Sigmoid colon (tissue), 6 donors: ENCODE measurements at regions not wholly inside any gene's neighbourhood (a gene's known extent, or its start where the extent isn't known, plus 50 kb on each side); places are given as distances from the start of the nearest gene placed in this dataset.
"Not testable (repeated sequence)": the region's sequence is repeated elsewhere in the genome, so short reads cannot be mapped to it uniquely, and the experiment has no call there.

Experiments
- DNase-seq: peaks from one replicate; pipeline ENCODE4 v3.0.0-alpha.2; 2019
- H3K27ac ChIP-seq, 4 donors: fragments of 200-600 bp; sonication (generic); one replicate each; pipeline ENCODE4 v1.5.1; 2016 to 2019; ENCODE audit warnings: mild to moderate bottlenecking in 1 of 4
- H3K27me3 ChIP-seq, 3 donors: fragments of 200-600 bp; sonication (generic); one replicate each; pipeline ENCODE4 v1.5.1; 2019; ENCODE audit warnings: mild to moderate bottlenecking in 1 of 3
- H3K36me3 ChIP-seq, 4 donors: fragments of 200-600 bp; sonication (generic); one replicate each; pipeline ENCODE4 v1.5.1; 2016 to 2019
- H3K4me1 ChIP-seq, 4 donors: fragments of 200-600 bp; sonication (generic); one replicate each; pipeline ENCODE4 v1.5.1; 2017 to 2019
- H3K4me3 ChIP-seq, 4 donors: fragments of 200-600 bp; sonication (generic); one replicate each; pipeline ENCODE4 v1.5.1; 2017 to 2019; ENCODE audit warnings: mild to moderate bottlenecking in 2 of 4, moderate library complexity in 1 of 4
- H3K9me3 ChIP-seq, 4 donors: fragments of 200-600 bp in 3 of 4; sonication (generic) in 3 of 4; one replicate each; pipeline versions ENCODE4 v1.5.1 to v1.6.1; 2013 to 2019
- CTCF ChIP-seq, 4 experiments: fragments of 450-650 bp in 3 of 4; fragments of 200-600 bp in 1 of 4; IDR thresholded peaks; one replicate each; pipeline ENCODE4 v1.5.1; 2016 to 2019; ENCODE audit warnings: antibody characterized with exemption in 4 of 4, mild to moderate bottlenecking in 3 of 4, moderate library complexity in 2 of 4
- EP300 ChIP-seq, 4 donors: sonication (generic); formaldehyde crosslinking; IDR thresholded peaks; one replicate each; pipeline ENCODE4 v1.6.1; 2017; ENCODE audit warnings: antibody characterized with exemption in 4 of 4
- POLR2A ChIP-seq, 2 donors: fragments of 450-650 bp; IDR thresholded peaks; one replicate each; pipeline ENCODE4 v1.6.1; 2016; ENCODE audit warnings: antibody characterized with exemption in 2 of 2, mild to moderate bottlenecking in 2 of 2, moderate library complexity in 2 of 2
- POLR2AphosphoS5 ChIP-seq, 4 donors: sonication (generic); formaldehyde crosslinking; IDR thresholded peaks; one replicate each; pipeline ENCODE4 v1.6.1; 2017; ENCODE audit warnings: antibody characterized with exemption in 4 of 4
- WGBS, 2 donors: extraction: QIAGEN DNeasy Blood & Tissue Kit; methylation state at CpG; one replicate each; pipeline ENCODE4 v1.1.7; 2013; 5-methylcytosine and 5-hydroxymethylcytosine counted together
- intact Hi-C: fragments of 100-400 bp; cut with DNase I; formaldehyde crosslinking; loops from one replicate; pipeline ENCODE4 v1.15.1; 2023
- donor health status: healthy with polysubstance abuse.
- donor health status: healthy.

GRCh38 chr14:30410986-30411385 lies 148.0 kb upstream of the G2E3 start:
- no peak for TF ChIP-seq POLR2AphosphoS5 (IDR thresholded peaks at IDR 0.05)
- TF ChIP-seq POLR2A (IDR thresholded peaks at IDR 0.05), result no peak
- no peak for TF ChIP-seq CTCF (IDR thresholded peaks at IDR 0.05)
- no peak for TF ChIP-seq EP300 (IDR thresholded peaks at IDR 0.05)
- 54 to 62% methylated on average over 4 of the region's 4 CpGs for WGBS, 2 donors

GRCh38 chr14:30413184-30413583 lies 145.8 kb upstream of the G2E3 start:
- H3K4me1 ChIP-seq, H3K27me3 ChIP-seq, intact Hi-C loops, H3K4me3 ChIP-seq, H3K36me3 ChIP-seq, DNase-seq, H3K27ac ChIP-seq, H3K9me3 ChIP-seq: not testable (repeated sequence)
- WGBS, 2 donors, result 74 to 91% methylated on average over 8 of the region's 8 CpGs

More at GRCh38 chr14:30410986-30411385, 148.0 kb upstream of the G2E3 start:
- Histone ChIP-seq H3K4me1 (no peaks in the 10 kb centered on the region), H3K36me3 (no peaks in the 10 kb centered on the region), H3K27me3 (no peaks in the 10 kb centered on the region), H3K27ac (no peak overlapping the region), H3K4me3 (no peak overlapping the region), H3K9me3 (no peaks in the 10 kb centered on the region)
- intact Hi-C loops, result no loop called here
- DNase-seq, result no peak

- intact Hi-C loops, result no loop called here
- no peak overlapping the region for H3K27ac ChIP-seq
- no peaks in the 10 kb centered on the region for H3K27me3 ChIP-seq
- TF ChIP-seq POLR2A (IDR thresholded peaks at IDR 0.05) (no peak), CTCF (IDR thresholded peaks at IDR 0.05) (no peak), EP300 (IDR thresholded peaks at IDR 0.05) (no peak), POLR2AphosphoS5 (IDR thresholded peaks at IDR 0.05) (no peak)
- WGBS, 2 donors, result 95 to 97% methylated on average over 1 of the region's 1 CpG
- no peak for DNase-seq
- no peaks in the 10 kb centered on the region for H3K4me1 ChIP-seq
- no peaks in the 10 kb centered on the region for H3K9me3 ChIP-seq
- H3K4me3 ChIP-seq, result no peak overlapping the region
- no peaks in the 10 kb centered on the region for H3K36me3 ChIP-seq
Measured at GRCh38 chr14:30417121-30417520, 141.8 kb upstream of the G2E3 start.

- WGBS, 2 donors, result 28 to 62% methylated on average over 1 of the region's 1 CpG
- Histone ChIP-seq H3K27me3 (no peaks in the 10 kb centered on the region), H3K4me1 (no peaks in the 10 kb centered on the region), H3K36me3 (no peaks in the 10 kb centered on the region), H3K27ac (no peak overlapping the region), H3K4me3 (no peak overlapping the region), H3K9me3 (no peaks in the 10 kb centered on the region)
- no peak for DNase-seq
- intact Hi-C loops, result no loop called here
- TF ChIP-seq POLR2AphosphoS5 (IDR thresholded peaks at IDR 0.05) (no peak), EP300 (IDR thresholded peaks at IDR 0.05) (no peak), POLR2A (IDR thresholded peaks at IDR 0.05) (no peak), CTCF (IDR thresholded peaks at IDR 0.05) (no peak)
Measured at GRCh38 chr14:30417999-30418398, 141.0 kb upstream of the G2E3 start.

GRCh38 chr14:30419037-30419436 lies 139.9 kb upstream of the G2E3 start:
- H3K4me3 ChIP-seq, result no peak overlapping the region
- intact Hi-C loops, result no loop called here
- H3K4me1 ChIP-seq, result no peaks in the 10 kb centered on the region
- DNase-seq, result no peak
- no peaks in the 10 kb centered on the region for H3K9me3 ChIP-seq
- TF ChIP-seq EP300 (IDR thresholded peaks at IDR 0.05), result no peak
- H3K27me3 ChIP-seq, result no peaks in the 10 kb centered on the region
- H3K36me3 ChIP-seq, result no peaks in the 10 kb centered on the region
- H3K27ac ChIP-seq, result no peak overlapping the region

- no peaks in the 10 kb centered on the region for H3K4me1 ChIP-seq
- H3K36me3 ChIP-seq, result no peaks in the 10 kb centered on the region
- no peaks in the 10 kb centered on the region for H3K9me3 ChIP-seq
- no peak for TF ChIP-seq POLR2A (IDR thresholded peaks at IDR 0.05)
- TF ChIP-seq EP300 (IDR thresholded peaks at IDR 0.05), result no peak
- TF ChIP-seq POLR2AphosphoS5 (IDR thresholded peaks at IDR 0.05), result no peak
- no peak for TF ChIP-seq CTCF (IDR thresholded peaks at IDR 0.05)
- intact Hi-C loops, result no loop called here
- 0 to 39% methylated on average over 1 of the region's 1 CpG for WGBS, 2 donors
- DNase-seq, result no peak
- no peak overlapping the region for H3K27ac ChIP-seq
- no peak overlapping the region for H3K4me3 ChIP-seq
- no peaks in the 10 kb centered on the region for H3K27me3 ChIP-seq
Measured at GRCh38 chr14:30420515-30420914, 138.4 kb upstream of the G2E3 start.
